ENCODE measurements at regions not wholly inside any gene's neighbourhood (a gene's known extent, or its start where the extent isn't known, plus 50 kb on each side); places are given as distances from the start of the nearest gene placed in this dataset.

- Mint-ChIP-seq H3K36me3 (no peaks in the 10 kb centered on the region), H3K9me3 (ENCODE audit: low read depth) (peaks cover 3% of the 10 kb centered on the region), H3K27me3 (peaks cover 5% of the 10 kb centered on the region), H3K4me1 (no peaks in the 10 kb centered on the region), H3K27ac (no peak overlapping the region), H3K4me3 (no peak overlapping the region)
- ATAC-seq (no peak), DNase-seq (no peak)
- CTCF ChIA-PET: no interaction called here
These were observed 142.7 kb upstream of the CD180 start for GRCh38 chr5:67339219-67339767.

GRCh38 chr5:67338421-67338820, 141.8 kb upstream of the CD180 start:
- H3K4me1 Mint-ChIP-seq: no peaks in the 10 kb centered on the region

DNA sequence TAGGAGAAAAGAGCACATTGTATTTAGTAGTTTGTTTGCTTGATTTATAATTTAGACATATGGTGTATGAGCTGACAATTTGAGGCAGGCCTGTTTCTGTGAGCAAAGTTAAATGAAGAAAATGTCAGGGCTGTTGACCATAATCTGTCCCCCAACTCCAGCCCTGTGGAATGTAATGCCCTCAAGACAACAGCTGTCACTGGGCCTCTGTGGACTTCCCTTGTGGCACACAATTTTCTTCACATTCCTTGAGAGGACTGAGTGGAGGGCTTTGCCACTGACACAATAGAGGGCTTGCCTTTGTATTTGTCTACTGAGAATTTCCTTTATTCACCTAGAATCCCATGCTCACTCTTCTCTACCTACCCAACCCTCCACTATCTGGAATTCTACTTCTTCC, 141.2 kb upstream of the CD180 start:
- CTCF ChIA-PET: no interaction called here
- H3K9me3 Mint-ChIP-seq (ENCODE audit: low read depth): no peaks in the 10 kb centered on the region
- H3K27ac Mint-ChIP-seq: no peak overlapping the region
- H3K4me1 Mint-ChIP-seq: no peaks in the 10 kb centered on the region
- H3K27me3 Mint-ChIP-seq: peaks cover 8% of the 10 kb centered on the region
- DNase-seq (no peak), ATAC-seq (no peak)
- H3K4me3 Mint-ChIP-seq: no peak overlapping the region
- no peaks in the 10 kb centered on the region for H3K36me3 Mint-ChIP-seq

More at GRCh38 chr5:67338421-67338820, 141.8 kb upstream of the CD180 start:
- Mint-ChIP-seq H3K4me3 (no peak overlapping the region), H3K36me3 (no peaks in the 10 kb centered on the region), H3K27me3 (peaks cover 8% of the 10 kb centered on the region), H3K27ac (no peak overlapping the region), H3K9me3 (ENCODE audit: low read depth) (no peaks in the 10 kb centered on the region)
- DNase-seq (no peak), ATAC-seq (no peak)
- CTCF ChIA-PET: no interaction called here

GRCh38 chr5:67335426-67335825, 138.8 kb upstream of the CD180 start:
- H3K9me3 Mint-ChIP-seq (ENCODE audit: low read depth): peaks cover 2% of the 10 kb centered on the region
- no peak for DNase-seq
- peaks cover 8% of the 10 kb centered on the region for H3K27me3 Mint-ChIP-seq
- no peaks in the 10 kb centered on the region for H3K36me3 Mint-ChIP-seq
- CTCF ChIA-PET: no interaction called here
- H3K27ac Mint-ChIP-seq: no peak overlapping the region
- ATAC-seq: no peak
- H3K4me1 Mint-ChIP-seq: no peaks in the 10 kb centered on the region
- H3K4me3 Mint-ChIP-seq: no peak overlapping the region

DNA sequence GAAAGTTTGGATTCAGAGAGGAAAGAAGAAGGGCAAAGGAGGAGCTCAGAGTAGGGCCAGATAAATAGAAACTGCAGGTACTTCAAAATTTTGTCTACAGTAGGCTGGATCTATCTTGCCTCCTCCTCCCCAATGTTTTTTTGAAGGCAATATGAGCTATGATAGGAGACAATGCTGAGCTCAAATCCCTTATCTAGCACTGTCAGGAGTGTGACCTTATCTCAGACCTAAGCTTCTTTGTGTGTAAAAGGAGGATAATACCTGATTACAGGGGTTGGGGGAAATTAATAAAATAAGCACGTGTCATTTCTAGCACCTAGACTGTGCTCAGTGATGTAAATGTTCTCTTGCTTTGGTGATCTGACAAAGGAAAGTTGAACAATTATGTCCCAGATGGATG, 137.8 kb upstream of the CD180 start:
- Mint-ChIP-seq H3K36me3 (no peaks in the 10 kb centered on the region), H3K27me3 (peaks cover 5% of the 10 kb centered on the region), H3K27ac (no peak overlapping the region), H3K4me1 (no peaks in the 10 kb centered on the region), H3K4me3 (no peak overlapping the region), H3K9me3 (ENCODE audit: low read depth) (peaks cover 2% of the 10 kb centered on the region)
- ATAC-seq (no peak), DNase-seq (no peak)
- CTCF ChIA-PET: interaction anchor here (0.8 kb wide), 1 partner anchor 11 kb away, joined by 3 read pairs; no protein-coding TSS in a partner anchor

DNA sequence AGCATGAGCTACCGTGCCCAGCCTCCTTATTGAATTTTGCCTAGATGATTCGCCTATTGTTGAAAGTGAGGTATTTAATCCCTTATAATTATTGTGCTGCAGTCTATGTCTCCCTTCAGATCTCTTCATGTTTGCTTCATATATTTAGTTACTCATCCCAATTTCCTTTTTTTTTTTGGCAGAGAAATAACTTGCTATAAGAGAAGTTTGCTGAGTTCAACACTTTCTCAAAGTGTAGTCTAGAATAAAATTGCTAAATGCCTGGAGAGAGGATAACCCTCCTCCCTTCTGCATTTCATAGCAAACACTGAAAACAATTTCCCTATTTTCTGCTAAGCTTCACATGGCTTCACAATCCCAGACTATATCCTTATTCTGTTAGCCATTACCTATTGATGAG, 136.6 kb upstream of the CD180 start:
- H3K9me3 Mint-ChIP-seq (ENCODE audit: low read depth): peaks cover 2% of the 10 kb centered on the region
- CTCF ChIA-PET: no interaction called here
- DNase-seq: no peak
- H3K4me3 Mint-ChIP-seq: no peak overlapping the region
- no peaks in the 10 kb centered on the region for H3K4me1 Mint-ChIP-seq
- no peaks in the 10 kb centered on the region for H3K36me3 Mint-ChIP-seq
- ATAC-seq: no peak
- H3K27ac Mint-ChIP-seq: no peak overlapping the region
- peaks cover 5% of the 10 kb centered on the region for H3K27me3 Mint-ChIP-seq

- DNase-seq: no peak
- H3K36me3 Mint-ChIP-seq: no peaks in the 10 kb centered on the region
- no peak for ATAC-seq
- no peak overlapping the region for H3K27ac Mint-ChIP-seq
- CTCF ChIA-PET: no interaction called here
- H3K9me3 Mint-ChIP-seq (ENCODE audit: low read depth): peaks cover 2% of the 10 kb centered on the region
- peaks cover 5% of the 10 kb centered on the region for H3K27me3 Mint-ChIP-seq
- no peak overlapping the region for H3K4me3 Mint-ChIP-seq
- no peaks in the 10 kb centered on the region for H3K4me1 Mint-ChIP-seq
These were observed 134.8 kb upstream of the CD180 start for GRCh38 chr5:67331296-67331925.

- H3K27ac Mint-ChIP-seq: no peak overlapping the region
- H3K4me3 Mint-ChIP-seq: no peak overlapping the region
These were observed 123.5 kb upstream of the CD180 start for GRCh38 chr5:67319935-67320725.

DNA sequence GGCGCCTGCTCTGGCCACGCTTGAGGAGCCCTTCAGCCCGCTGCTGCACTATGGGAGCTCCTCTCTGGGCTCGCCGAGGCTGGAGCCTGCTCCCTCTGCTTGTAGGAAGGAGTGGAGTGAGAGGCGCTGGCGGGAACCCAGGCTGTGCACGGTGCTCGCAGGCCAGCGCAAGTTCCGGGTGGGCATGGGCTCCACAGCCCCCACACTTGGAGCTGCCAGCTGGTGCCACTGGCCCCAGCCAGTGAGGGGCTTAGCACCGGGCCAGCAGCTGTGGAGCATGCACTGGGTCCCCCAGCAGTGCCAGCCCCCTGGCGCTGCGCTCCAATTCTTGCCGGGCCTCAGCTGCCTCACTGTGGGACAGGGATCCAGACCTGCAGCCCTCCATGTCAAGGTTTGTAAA, 122.1 kb upstream of the CD180 start:
- Mint-ChIP-seq H3K9me3 (ENCODE audit: low read depth) (peaks cover 2% of the 10 kb centered on the region), H3K4me3 (no peak overlapping the region), H3K4me1 (peaks cover 3% of the 10 kb centered on the region), H3K27ac (no peak overlapping the region), H3K36me3 (peaks cover 1% of the 10 kb centered on the region), H3K27me3 (no peaks in the 10 kb centered on the region)
- DNase-seq: no peak
- CTCF ChIA-PET: no interaction called here
- no peak for ATAC-seq

More at GRCh38 chr5:67319935-67320725, 123.5 kb upstream of the CD180 start:
- peaks cover 1% of the 10 kb centered on the region for H3K36me3 Mint-ChIP-seq
- peaks cover 2% of the 10 kb centered on the region for H3K9me3 Mint-ChIP-seq (ENCODE audit: low read depth)
- H3K27me3 Mint-ChIP-seq: no peaks in the 10 kb centered on the region
- ATAC-seq (no peak), DNase-seq (no peak)
- CTCF ChIA-PET: no interaction called here
- peaks cover 3% of the 10 kb centered on the region for H3K4me1 Mint-ChIP-seq

DNA sequence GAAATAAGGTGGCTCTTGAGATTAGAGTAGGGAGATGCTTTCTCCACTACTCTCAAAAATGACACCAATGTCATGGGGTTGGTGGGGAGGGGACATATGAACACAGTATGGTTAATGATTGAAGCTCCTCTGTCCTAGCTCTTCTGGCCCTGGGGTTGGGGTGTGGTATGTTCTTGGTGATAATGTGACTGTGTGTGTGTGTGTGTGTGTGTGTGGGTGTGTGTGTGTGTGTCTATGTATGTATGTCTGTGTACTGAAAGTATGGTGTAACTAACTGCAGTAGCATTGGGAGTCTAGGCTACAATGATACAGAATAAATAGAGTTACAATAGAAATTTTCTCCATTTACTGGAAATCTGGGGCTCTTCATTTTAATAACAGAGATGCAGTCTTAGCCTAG, 121.0 kb upstream of the CD180 start:
- no peak for ATAC-seq
- Mint-ChIP-seq H3K36me3 (peaks cover 1% of the 10 kb centered on the region), H3K4me1 (peaks cover 3% of the 10 kb centered on the region), H3K27me3 (no peaks in the 10 kb centered on the region), H3K4me3 (no peak overlapping the region), H3K27ac (no peak overlapping the region), H3K9me3 (ENCODE audit: low read depth) (peaks cover 2% of the 10 kb centered on the region)
- CTCF ChIA-PET: no interaction called here
- no peak for DNase-seq

- CTCF ChIA-PET: no interaction called here
- Mint-ChIP-seq H3K27ac (no peak overlapping the region), H3K4me1 (peaks cover 3% of the 10 kb centered on the region), H3K27me3 (no peaks in the 10 kb centered on the region), H3K4me3 (no peak overlapping the region), H3K9me3 (ENCODE audit: low read depth) (peaks cover 2% of the 10 kb centered on the region), H3K36me3 (peaks cover 1% of the 10 kb centered on the region)
- DNase-seq: no peak
- no peak for ATAC-seq
These were observed 120.1 kb upstream of the CD180 start for GRCh38 chr5:67316695-67317094.

DNA sequence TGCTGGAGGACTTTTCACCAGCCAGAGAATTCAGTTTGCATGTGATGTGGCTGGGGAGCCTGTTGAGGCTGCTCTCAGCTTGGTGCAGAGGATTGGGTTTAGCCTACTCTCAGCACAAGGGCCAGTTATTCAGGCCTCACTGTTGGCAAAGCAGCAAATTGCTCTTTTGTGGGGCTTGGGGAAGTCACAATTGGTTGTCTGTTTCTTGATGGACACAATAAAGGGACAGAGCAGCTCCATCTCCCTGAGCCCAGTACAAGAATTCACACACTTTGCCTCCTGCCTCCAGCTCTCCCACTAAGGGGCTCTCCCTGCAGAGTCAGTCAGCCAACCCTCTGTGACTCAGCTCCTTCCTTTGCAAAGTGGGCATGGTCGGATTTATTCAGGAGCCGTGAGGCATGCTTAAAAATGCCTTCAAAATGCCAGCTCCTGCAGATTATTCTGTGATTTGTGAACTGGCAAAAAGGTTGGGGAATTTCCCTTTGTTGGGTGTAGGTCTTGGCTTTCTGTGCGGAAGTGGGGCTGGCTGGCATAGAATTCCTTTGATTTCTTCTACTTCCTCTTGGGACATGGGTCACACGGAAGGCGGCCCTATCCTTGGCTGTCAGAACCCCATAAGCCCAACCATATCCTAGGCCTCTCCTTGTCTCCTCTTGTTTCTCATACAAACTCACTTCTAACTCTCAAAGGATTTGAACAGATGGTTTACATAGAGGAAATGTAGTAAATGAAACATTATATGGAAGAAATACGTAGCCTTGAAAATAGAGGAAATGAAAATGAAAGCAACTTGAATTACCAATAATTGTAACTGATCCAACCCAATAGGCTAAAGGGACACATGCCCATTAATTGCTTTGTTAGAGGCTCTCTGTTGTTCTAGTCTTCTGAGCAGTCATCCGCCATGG, 118.7 kb upstream of the CD180 start:
- Mint-ChIP-seq H3K36me3 (peaks cover 1% of the 10 kb centered on the region), H3K4me1 (peaks cover 3% of the 10 kb centered on the region), H3K27me3 (no peaks in the 10 kb centered on the region), H3K9me3 (ENCODE audit: low read depth) (peaks cover 2% of the 10 kb centered on the region), H3K4me3 (no peak overlapping the region), H3K27ac (no peak overlapping the region)
- DNase-seq: no peak
- no peak for ATAC-seq
- CTCF ChIA-PET: no interaction called here

GRCh38 chr5:67311701-67312100, 115.1 kb upstream of the CD180 start:
- H3K27me3 Mint-ChIP-seq: no peaks in the 10 kb centered on the region
- no peak overlapping the region for H3K27ac Mint-ChIP-seq
- H3K4me3 Mint-ChIP-seq: no peak overlapping the region
- peaks cover 3% of the 10 kb centered on the region for H3K9me3 Mint-ChIP-seq (ENCODE audit: low read depth)
- H3K4me1 Mint-ChIP-seq: peaks cover 6% of the 10 kb centered on the region
- H3K36me3 Mint-ChIP-seq: no peaks in the 10 kb centered on the region
- CTCF ChIA-PET: no interaction called here
- ATAC-seq: no peak
- no peak for DNase-seq

Measured in activated CD8-positive, alpha-beta memory T cell treated with anti-CD3 and anti-CD28 coated beads, Interleukin-2, amount 10 ng/mL, durations not matched to agents 7 days and 5 days (primary cell).